Subcutaneous abdominal adipose tissue (tissue), 5 donors: ENCODE measurements at regions not wholly inside any gene's neighbourhood (a gene's known extent, or its start where the extent isn't known, plus 50 kb on each side); places are given as distances from the start of the nearest gene placed in this dataset.

Experiments
- H3K27ac ChIP-seq: one replicate; pipeline ENCODE4 v1.7.0; 2013; ENCODE audit warnings: low read depth, mild to moderate bottlenecking, inconsistent platforms, low read length, moderate library complexity
- H3K27me3 ChIP-seq, 5 donors: one replicate each; pipeline ENCODE4 v1.7.0; 2013; ENCODE audit warnings: low read length in 5 of 5, inconsistent platforms in 1 of 5; ENCODE audit not compliant: control insufficient read depth in 5 of 5, insufficient read depth in 4 of 5
- H3K36me3 ChIP-seq, 5 donors: one replicate each; pipeline ENCODE4 v1.7.0; 2013; ENCODE audit warnings: low read length in 5 of 5; ENCODE audit not compliant: control insufficient read depth in 5 of 5, insufficient read depth in 5 of 5
- H3K4me1 ChIP-seq, 5 donors: one replicate each; pipeline ENCODE4 v1.7.0; 2013; ENCODE audit warnings: low read length in 5 of 5, mild to moderate bottlenecking in 3 of 5, moderate library complexity in 1 of 5; ENCODE audit not compliant: control insufficient read depth in 5 of 5, insufficient read depth in 5 of 5
- H3K4me3 ChIP-seq, 5 donors: one replicate each; pipeline ENCODE4 v1.7.0; 2013; ENCODE audit warnings: low read length in 5 of 5, low read depth in 1 of 5
- H3K9ac ChIP-seq, 5 donors: one replicate each; pipeline ENCODE4 v1.7.0; 2013; ENCODE audit warnings: low read length in 5 of 5, mild to moderate bottlenecking in 4 of 5, moderate library complexity in 3 of 5
- H3K9me3 ChIP-seq, 5 donors: one replicate each; pipeline ENCODE4 v1.7.0; 2013; ENCODE audit warnings: low read length in 5 of 5; ENCODE audit not compliant: control insufficient read depth in 5 of 5
- donor health status: healthy.
- donor health status: healthy.
- donor health status: healthy.
- donor health status: healthy.
- donor health status: healthy.

- H3K9ac ChIP-seq = no peak overlapping the region
- peaks cover 0 to 15% (median 0%) of the 10 kb centered on the region in 5 donors for H3K4me1 ChIP-seq
- H3K36me3 ChIP-seq = no peaks in the 10 kb centered on the region
- H3K27ac ChIP-seq = no peak overlapping the region
- H3K9me3 ChIP-seq = peaks cover 0 to 11% (median 7%) of the 10 kb centered on the region in 5 donors
- peaks cover 0 to 4% (median 0%) of the 10 kb centered on the region in 5 donors for H3K27me3 ChIP-seq
- no peak overlapping the region for H3K4me3 ChIP-seq
Observed at GRCh38 chr14:71773898-71774481, 158.2 kb upstream of the RGS6 start.

- Histone ChIP-seq H3K27me3 (peaks cover 0 to 4% (median 0%) of the 10 kb centered on the region in 5 donors), H3K36me3 (no peaks in the 10 kb centered on the region), H3K27ac (no peak overlapping the region), H3K9me3 (peaks cover 0 to 11% (median 7%) of the 10 kb centered on the region in 5 donors), H3K4me1 (peaks cover 0 to 21% (median 0%) of the 10 kb centered on the region in 5 donors), H3K9ac (no peak overlapping the region), H3K4me3 (no peak overlapping the region)
Observed at GRCh38 chr14:71776471-71777360, 155.5 kb upstream of the RGS6 start.

GRCh38 chr14:71780075-71780474 is 152.2 kb upstream of the RGS6 start:
- Histone ChIP-seq H3K4me1 (peaks cover 0 to 15% (median 0%) of the 10 kb centered on the region in 5 donors), H3K9ac (no peak overlapping the region), H3K27me3 (no peaks in the 10 kb centered on the region), H3K27ac (no peak overlapping the region), H3K9me3 (no peaks in the 10 kb centered on the region), H3K4me3 (no peak overlapping the region), H3K36me3 (no peaks in the 10 kb centered on the region)

- Histone ChIP-seq H3K27me3 (no peaks in the 10 kb centered on the region), H3K9ac (no peak overlapping the region), H3K9me3 (no peaks in the 10 kb centered on the region), H3K4me1 (peaks cover 0 to 15% (median 0%) of the 10 kb centered on the region in 5 donors), H3K4me3 (no peak overlapping the region), H3K36me3 (no peaks in the 10 kb centered on the region), H3K27ac (peak overlapping the region; percentile 16)
Observed at GRCh38 chr14:71780822-71781221, 151.4 kb upstream of the RGS6 start.

GRCh38 chr14:71783088-71783487 is 149.1 kb upstream of the RGS6 start:
- Histone ChIP-seq H3K36me3 (no peaks in the 10 kb centered on the region), H3K27ac (no peak overlapping the region), H3K4me1 (peaks cover 0 to 6% (median 0%) of the 10 kb centered on the region in 5 donors), H3K9me3 (no peaks in the 10 kb centered on the region), H3K9ac (no peak overlapping the region), H3K27me3 (no peaks in the 10 kb centered on the region), H3K4me3 (no peak overlapping the region)

GRCh38 chr14:71783786-71784185 is 148.4 kb upstream of the RGS6 start:
- H3K36me3 ChIP-seq = no peaks in the 10 kb centered on the region
- H3K4me1 ChIP-seq = peaks cover 0 to 6% (median 0%) of the 10 kb centered on the region in 5 donors
- H3K4me3 ChIP-seq = no peak overlapping the region
- H3K9ac ChIP-seq = no peak overlapping the region
- H3K27me3 ChIP-seq = no peaks in the 10 kb centered on the region
- no peak overlapping the region for H3K27ac ChIP-seq
- no peaks in the 10 kb centered on the region for H3K9me3 ChIP-seq

GRCh38 chr14:71789005-71789404 is 143.2 kb upstream of the RGS6 start:
- H3K36me3 ChIP-seq = no peaks in the 10 kb centered on the region
- H3K27ac ChIP-seq = no peak overlapping the region
- no peaks in the 10 kb centered on the region for H3K27me3 ChIP-seq
- H3K4me3 ChIP-seq = no peak overlapping the region
- no peaks in the 10 kb centered on the region for H3K4me1 ChIP-seq
- peaks cover 0 to 6% (median 0%) of the 10 kb centered on the region in 5 donors for H3K9me3 ChIP-seq
- H3K9ac ChIP-seq = no peak overlapping the region

GRCh38 chr14:71799841-71800240 is 132.4 kb upstream of the RGS6 start:
- no peaks in the 10 kb centered on the region for H3K4me1 ChIP-seq
- no peak overlapping the region for H3K9ac ChIP-seq
- peaks cover 0 to 3% (median 0%) of the 10 kb centered on the region in 5 donors for H3K27me3 ChIP-seq
- no peak overlapping the region for H3K4me3 ChIP-seq
- no peak overlapping the region for H3K27ac ChIP-seq
- no peaks in the 10 kb centered on the region for H3K36me3 ChIP-seq
- H3K9me3 ChIP-seq = no peaks in the 10 kb centered on the region

GRCh38 chr14:71800878-71801277 is 131.4 kb upstream of the RGS6 start:
- no peak overlapping the region for H3K9ac ChIP-seq
- H3K9me3 ChIP-seq = no peaks in the 10 kb centered on the region
- peaks cover 0 to 3% (median 0%) of the 10 kb centered on the region in 5 donors for H3K27me3 ChIP-seq
- H3K36me3 ChIP-seq = no peaks in the 10 kb centered on the region
- no peaks in the 10 kb centered on the region for H3K4me1 ChIP-seq
- no peak overlapping the region for H3K27ac ChIP-seq
- H3K4me3 ChIP-seq = no peak overlapping the region

GRCh38 chr14:71803539-71804260 is 128.5 kb upstream of the RGS6 start:
- Histone ChIP-seq H3K9ac (no peak overlapping the region), H3K4me3 (no peak overlapping the region), H3K4me1 (no peaks in the 10 kb centered on the region), H3K27ac (no peak overlapping the region), H3K9me3 (no peaks in the 10 kb centered on the region), H3K36me3 (no peaks in the 10 kb centered on the region), H3K27me3 (peaks cover 0 to 3% (median 0%) of the 10 kb centered on the region in 5 donors)
